Stomach (tissue), 4 donors: ENCODE measurements at regions not wholly inside any gene's neighbourhood (a gene's known extent, or its start where the extent isn't known, plus 50 kb on each side); places are given as distances from the start of the nearest gene placed in this dataset.

Experiments used
- CTCF ChIP-seq, 7 experiments: fragments of 450-650 bp in 4 of 7; fragments of 200-600 bp in 3 of 7; sonication (generic) in 3 of 7; IDR thresholded peaks; one replicate each; pipeline ENCODE4 v1.5.1; 2016 to 2019; ENCODE audit warnings: antibody characterized with exemption in 7 of 7, control low read depth in 2 of 7, mild to moderate bottlenecking in 1 of 7
- POLR2A ChIP-seq, 4 donors: fragments of 450-650 bp; IDR thresholded peaks; one replicate each; pipeline ENCODE4 v1.6.1; 2016; ENCODE audit warnings: antibody characterized with exemption in 4 of 4, control low read depth in 2 of 4, mild to moderate bottlenecking in 1 of 4, moderate library complexity in 1 of 4

GRCh38 chr5:174328631-174329299 is 283.3 kb downstream of the NSG2 start:
- TF ChIP-seq CTCF (IDR thresholded peaks at IDR 0.05) (no peak), POLR2A (IDR thresholded peaks at IDR 0.05) (no peak)
